GM21717 (cell line): ENCODE measurements at regions not wholly inside any gene's neighbourhood (a gene's known extent, or its start where the extent isn't known, plus 50 kb on each side); places are given as distances from the start of the nearest gene placed in this dataset.
A peak's percentile ranks its signal among the peaks of the same experiment; 100 is the strongest.
"Not testable (repeated sequence)": the region's sequence is repeated elsewhere in the genome, so short reads cannot be mapped to it uniquely, and the experiment has no call there.

Experiments
- ATAC-seq: cut with Tn5 transposase; IDR thresholded peaks from one replicate; pipeline ENCODE4 v1.9.1; 2021; ENCODE audit warnings: mild to moderate bottlenecking, moderate library complexity; ENCODE audit not compliant: unreplicated experiment

GRCh38 chr15:69668039-69668705 is 215.6 kb downstream of the RPLP1 start:
- ATAC-seq = no peak

DNA sequence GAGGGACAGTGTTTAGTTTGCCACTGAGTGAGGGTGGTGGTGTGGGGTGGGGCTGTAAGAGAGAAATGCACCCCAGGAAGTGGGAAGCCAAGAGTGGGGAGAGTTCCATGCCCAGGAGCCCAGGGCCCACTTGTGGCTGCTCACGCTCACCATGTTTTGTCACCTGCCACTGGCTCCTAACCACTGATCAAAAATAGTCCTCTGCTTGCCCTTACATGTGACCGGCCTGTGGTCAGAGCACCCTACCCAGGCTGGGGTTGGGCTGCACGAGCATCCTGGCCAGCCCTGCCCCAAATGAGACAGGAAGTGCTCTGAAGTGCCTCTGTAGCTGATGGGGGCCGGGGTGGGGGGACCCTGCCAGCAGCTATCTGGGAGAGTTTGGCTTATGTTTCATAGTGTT is 216.3 kb downstream of the RPLP1 start:
- peak; percentile 39 for ATAC-seq

GRCh38 chr15:69669446-69669845 is 216.8 kb downstream of the RPLP1 start:
- ATAC-seq = no peak

DNA sequence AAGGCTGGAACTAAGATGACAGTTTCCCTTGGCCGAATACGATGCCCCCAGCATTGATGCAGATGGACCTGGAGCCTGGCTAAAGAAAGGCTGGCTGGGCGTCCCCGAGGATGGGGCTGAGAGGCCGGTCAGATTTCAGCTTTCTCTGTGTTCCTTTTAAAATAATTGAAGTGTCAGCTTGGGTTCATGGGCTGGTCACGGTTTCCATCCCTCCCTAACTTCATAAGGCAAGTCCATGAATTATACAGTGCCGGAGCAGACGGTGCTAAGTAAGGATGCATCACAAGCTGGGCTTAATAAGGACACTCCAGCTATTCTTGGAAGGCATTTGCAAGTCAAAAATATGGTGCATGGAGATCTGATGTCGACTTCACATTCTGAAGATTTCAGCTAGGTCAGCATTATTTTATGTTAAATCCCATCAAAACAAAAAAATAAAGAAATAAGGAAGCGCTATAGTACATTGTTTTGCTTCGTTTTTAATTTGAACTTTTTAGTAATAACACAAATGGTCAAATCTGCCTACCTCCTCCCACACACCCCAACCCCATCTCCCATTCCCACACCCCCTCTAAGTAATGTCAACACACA is 220.8 kb downstream of the RPLP1 start:
- no peak for ATAC-seq

- ATAC-seq = no peak
Observed at GRCh38 chr15:69675731-69676130, 223.1 kb downstream of the RPLP1 start.

DNA sequence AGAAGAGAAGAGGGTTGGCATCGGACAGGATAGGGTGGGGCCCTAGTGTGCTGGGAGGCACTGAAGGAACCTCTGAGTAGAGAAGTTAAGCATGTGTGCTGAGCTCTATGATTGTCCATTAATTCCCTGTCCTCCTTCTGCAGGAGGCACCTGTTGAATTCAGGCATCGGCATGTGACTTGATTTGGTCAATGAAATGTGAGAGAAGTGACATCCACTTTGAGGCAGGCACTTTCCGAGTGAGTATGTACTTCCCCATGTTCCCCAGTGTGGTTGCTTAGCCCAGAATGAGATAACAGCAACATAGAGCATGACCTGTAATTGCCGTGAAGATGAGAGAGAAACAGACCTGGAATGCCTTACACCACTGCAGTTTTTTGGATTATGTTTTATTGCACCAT is 224.8 kb downstream of the RPLP1 start:
- ATAC-seq = no peak

DNA sequence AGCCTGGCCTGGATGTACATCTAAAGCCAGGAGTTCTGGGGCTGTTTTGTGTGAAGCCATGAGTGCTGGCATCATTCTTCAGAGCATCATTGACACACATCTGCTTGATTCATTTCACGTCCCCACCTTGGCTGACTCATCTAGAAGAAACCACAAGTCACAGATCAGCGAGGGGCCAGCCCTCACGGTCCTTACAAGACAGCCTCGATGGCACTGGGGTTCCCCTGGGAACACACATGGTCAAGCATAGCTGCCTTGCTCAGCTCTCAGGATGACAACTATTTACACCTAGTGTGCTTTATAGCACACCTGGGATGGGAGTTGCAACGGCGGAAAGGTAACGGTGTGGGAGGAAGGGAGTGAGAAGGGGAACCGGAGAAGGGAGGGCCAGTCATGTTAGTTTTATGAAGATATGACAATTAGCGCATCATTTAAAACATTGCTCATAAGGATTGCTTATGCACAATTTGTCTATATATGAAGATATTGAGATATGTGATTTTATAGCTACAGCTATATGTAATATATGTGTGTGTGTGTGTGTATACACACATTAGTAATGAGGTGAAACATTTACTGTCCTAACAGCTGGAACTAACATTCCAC is 227.1 kb downstream of the RPLP1 start:
- ATAC-seq = peak; percentile 92

DNA sequence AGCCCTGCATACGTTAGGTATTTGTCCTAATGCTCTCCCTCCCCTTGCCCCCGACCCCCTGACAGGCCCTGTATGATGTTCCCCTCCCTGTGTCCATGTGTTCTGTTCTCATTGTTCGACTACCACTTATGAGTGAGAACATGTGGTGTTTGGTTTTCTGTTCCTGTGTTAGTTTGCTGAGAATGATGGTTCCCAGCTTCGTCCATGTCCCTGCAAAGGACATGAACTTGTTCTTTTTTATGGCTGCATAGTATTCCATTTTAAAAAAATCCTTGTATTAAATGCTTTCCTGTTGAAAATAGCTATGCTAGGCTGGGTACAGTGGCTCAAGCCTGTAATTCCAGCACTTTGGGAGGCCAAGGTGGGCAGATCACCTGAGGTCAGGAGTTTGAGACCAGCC is 232.2 kb downstream of the RPLP1 start:
- ATAC-seq = not testable (repeated sequence)

DNA sequence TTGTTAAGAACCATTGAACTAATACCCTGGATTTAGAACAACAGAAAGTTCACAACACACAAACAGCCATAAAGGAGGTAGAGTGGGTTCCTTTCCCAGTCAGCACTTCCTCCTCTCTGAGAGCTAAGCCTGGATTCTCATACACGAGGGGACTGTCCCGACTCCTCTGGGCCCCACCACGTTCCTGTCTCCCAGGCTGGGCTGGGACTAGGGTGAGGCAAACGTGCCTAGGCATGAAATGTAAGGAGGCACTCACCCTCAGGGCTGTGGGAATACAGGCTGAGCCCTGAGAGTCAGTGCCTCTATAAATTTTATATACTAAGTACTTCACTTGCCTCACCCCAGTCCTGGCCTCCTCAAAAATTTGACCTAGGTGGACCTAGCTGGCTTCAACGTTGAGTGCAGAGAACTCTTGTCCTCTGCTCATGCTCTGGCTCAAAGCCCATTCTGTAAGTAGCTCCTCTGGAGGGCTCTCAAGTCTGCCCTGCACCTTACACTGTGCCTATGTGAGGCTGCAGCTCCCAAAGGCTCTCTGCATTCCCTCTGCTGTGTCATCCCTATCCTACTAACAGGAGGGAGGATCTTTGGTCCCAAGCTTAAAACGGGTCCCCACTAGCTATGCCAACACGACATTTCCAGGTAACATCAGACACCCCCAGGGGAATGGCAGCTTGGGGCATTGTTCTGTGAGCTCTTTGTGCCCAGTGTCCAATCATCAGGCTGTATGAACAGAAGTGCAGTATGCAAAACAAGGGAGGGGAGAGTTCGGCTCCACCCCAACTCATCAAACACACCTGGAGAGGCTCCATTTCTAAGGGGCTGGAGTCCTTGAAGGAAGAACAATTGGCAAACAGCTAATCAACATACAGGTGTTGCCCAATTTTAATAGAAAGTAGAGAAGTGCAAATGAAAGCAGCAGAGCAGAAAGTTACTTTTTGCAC is 233.2 kb downstream of the RPLP1 start:
- ATAC-seq = no peak

- ATAC-seq = no peak
Observed at GRCh38 chr15:69686626-69687025, 234.0 kb downstream of the RPLP1 start.

DNA sequence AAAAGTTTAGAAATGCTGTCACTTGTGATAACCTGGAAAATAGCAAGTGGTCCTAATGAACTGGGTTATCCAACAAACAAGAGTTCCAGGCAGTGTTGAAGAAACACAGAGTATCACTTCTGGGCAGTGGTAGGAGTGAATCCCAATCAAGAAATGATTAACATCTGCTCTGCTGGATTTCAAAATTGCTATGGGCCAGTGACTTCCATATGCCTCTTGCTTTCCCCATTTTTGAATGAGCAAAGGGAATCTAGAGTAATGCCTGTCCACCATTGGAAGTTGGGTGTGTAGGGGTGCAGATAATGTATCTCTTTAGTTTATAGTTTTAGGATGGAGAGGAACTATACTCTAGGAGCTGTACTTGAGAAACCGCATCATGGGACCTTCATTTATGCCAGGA is 236.5 kb downstream of the RPLP1 start:
- no peak for ATAC-seq

- no peak for ATAC-seq
Observed at GRCh38 chr15:69691307-69692015, 238.8 kb downstream of the RPLP1 start.

- no peak for ATAC-seq
Observed at GRCh38 chr15:69692342-69692741, 239.7 kb downstream of the RPLP1 start.

GRCh38 chr15:69693059-69693458 is 240.4 kb downstream of the RPLP1 start:
- no peak for ATAC-seq

DNA sequence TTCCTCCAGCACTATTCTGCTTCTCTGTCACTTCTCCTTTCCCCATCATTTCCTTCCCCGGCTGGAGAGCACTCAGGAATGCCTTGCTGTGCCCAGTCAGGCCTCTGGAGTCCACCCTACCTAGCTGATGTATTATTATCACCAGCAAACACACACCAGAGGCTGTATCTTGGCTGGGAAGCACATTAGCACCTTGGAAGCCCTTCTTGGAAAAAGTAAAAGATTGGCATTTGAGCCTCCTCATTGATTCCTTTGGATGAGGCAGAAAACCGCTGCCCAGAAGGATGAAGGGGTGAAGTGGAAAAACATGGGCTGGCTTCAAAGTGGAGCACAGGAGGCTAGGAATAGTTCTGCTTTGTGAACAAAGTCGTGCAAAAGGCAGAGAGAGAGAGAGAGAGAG is 244.3 kb downstream of the RPLP1 start:
- no peak for ATAC-seq

DNA sequence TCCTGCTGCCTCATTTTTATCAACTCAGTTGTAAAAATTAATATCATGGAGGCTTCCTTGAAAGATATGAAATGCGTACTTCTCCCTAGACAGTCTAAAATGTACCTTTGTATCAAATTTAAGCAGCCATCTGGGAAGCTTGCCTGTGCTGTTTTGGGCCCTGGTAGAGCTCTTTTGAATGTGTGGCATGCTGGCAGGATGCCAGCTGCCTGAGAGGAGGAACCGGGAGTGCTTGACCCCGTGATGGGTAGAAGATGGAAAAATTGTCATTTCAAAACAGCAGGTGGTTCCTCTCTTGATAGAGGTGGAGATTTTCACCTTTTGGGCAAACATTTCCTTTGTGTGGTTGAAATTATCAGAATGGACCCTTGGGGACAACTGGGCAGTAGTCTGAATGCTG is 245.3 kb downstream of the RPLP1 start:
- no peak for ATAC-seq

DNA sequence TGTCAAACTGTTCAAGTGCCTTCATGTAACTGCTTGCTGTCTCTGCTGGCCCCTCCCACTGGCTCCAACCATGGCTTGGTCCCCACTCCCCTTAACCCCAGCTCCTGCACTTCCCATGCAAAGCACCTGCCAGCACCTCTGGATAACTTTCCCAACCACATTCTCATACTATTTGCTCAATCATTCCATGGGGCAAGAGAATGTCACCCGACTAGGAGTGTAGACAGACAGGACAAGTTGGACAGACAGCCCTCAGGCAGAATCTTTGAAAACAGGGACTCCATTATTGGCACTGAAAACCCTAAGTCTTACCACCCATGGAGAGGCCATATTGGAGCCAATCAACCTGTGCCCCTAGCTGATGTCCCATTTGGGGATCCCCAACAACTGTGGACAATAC is 246.5 kb downstream of the RPLP1 start:
- no peak for ATAC-seq

GRCh38 chr15:69700380-69700779 is 247.8 kb downstream of the RPLP1 start:
- no peak for ATAC-seq

DNA sequence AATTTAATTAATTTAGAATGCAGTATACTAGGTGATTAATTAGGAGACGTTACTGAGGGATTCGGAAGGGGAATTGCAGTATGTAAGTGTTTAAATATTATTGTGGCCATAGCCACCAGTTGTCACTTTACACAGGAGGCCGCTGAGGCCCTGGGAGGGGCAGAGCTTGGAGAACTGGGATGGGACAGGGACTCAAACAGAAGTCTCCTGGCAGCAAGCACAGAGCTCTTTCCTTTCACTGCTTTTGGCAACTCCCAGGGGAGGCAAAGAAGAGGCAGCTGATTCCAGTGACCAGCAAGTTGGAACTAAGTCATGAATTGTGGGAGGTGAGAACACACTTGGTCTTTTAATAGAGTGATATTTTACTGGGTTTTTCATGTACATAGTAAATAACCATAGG is 248.6 kb downstream of the RPLP1 start:
- no peak for ATAC-seq

DNA sequence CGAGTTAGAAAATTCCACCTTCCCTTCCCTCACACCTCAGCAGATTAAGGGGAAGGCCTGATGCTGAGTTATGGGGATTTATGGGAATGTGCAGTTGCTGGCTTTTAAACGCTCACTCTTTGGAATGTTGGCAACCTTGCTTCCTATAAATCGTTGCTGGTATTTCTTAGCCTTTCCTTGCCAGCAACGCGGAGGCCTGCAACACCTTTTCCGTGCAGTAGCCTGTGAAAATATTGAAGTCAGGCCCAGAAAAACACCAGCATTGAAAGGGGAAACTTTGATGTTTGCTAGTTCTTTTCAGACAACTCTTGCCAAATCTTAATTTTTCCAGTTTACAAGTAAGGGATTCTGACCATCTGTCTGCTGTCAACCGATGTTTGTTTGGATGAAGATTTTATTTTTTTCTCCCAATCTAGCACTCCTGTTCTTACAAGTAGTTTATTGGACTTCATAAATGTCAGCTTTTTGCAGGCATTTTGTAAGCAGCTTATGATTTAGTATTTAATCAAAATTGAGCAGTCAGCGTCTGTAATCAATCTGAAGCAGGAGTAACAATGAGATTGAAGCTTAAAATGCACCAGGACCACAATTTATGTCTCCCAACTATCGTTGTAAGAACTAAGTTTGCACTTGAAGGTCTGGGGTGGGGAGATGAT is 251.0 kb downstream of the RPLP1 start:
- ATAC-seq = no peak
